K562 (cell line): ENCODE measurements at regions not wholly inside any gene's neighbourhood (a gene's known extent, or its start where the extent isn't known, plus 50 kb on each side); places are given as distances from the start of the nearest gene placed in this dataset.
A peak's percentile ranks its signal among the peaks of the same experiment; 100 is the strongest.

Experiments
- ATAC-seq: fragments of 200-7000 bp; cut with Tn5 transposase; 3 replicates; pipeline ENCODE4 v1.9.1; 2020; ENCODE audit warnings: moderate library complexity
- BruUV-seq: library from RNA; stranded (reverse); fragments of 400-500 nt; replicated peaks from 2 replicates; lab custom pipeline; 2021; lab: Mats Ljungman, UMichigan
- CTCF ChIA-PET: fragments of 300-600 bp; formaldehyde crosslinking; extraction: SDS; loops from one replicate; lab custom pipeline; 2021; ENCODE audit warnings: low intra/inter-chr PET ratio; lab: Yijun Ruan, JAX
- POLR2A ChIA-PET: fragments of 300-600, 350-650 bp; sonication (Branson Sonifier 250); formaldehyde crosslinking; extraction: SDS; loops from one replicate; lab custom pipeline; 2021; ENCODE audit warnings: antibody characterized with exemption, inconsistent platforms; lab: Yijun Ruan, JAX
- DNase-seq, 4 experiments: peaks; one replicate each; pipeline versions ENCODE4 v3.0.0 to v3.0.0-alpha.2; 2011 to 2018; ENCODE audit warnings: low spot score in 3 of 4, mixed read lengths in 3 of 4; ENCODE audit errors: extremely low read depth in 1 of 4
- FAIRE-seq: peaks from 2 replicates; lab custom pipeline; 2011; peaks lifted over from hg19 to GRCh38; lab: Jason Lieb, UNC
- H2AFZ ChIP-seq: 2 replicates; pipeline ENCODE4 v1.6.0; 2011; ENCODE audit warnings: low read depth, low read length, control low read depth, inconsistent platforms
- H3K27ac ChIP-seq: fragments of 200-600 bp; 3 replicates; pipeline ENCODE4 v1.8.0; 2011; ENCODE audit warnings: low read depth, mild to moderate bottlenecking, control low read depth, inconsistent platforms, low read length, moderate library complexity, mixed read lengths; ENCODE audit errors: extremely low read depth
- H3K27me3 ChIP-seq, 2 experiments: fragments of 300-600 bp in 1 of 2; 2 replicates in 1 of 2; 3 replicates in 1 of 2; pipeline versions ENCODE4 v1.6.0 to v1.8.0; 2011; ENCODE audit warnings: inconsistent platforms in 2 of 2, low read length in 2 of 2, mild to moderate bottlenecking in 1 of 2, mixed read lengths in 1 of 2, moderate library complexity in 1 of 2; ENCODE audit not compliant: control insufficient read depth in 2 of 2, insufficient read depth in 2 of 2
- H3K36me3 ChIP-seq: fragments of 300-600 bp; 3 replicates; pipeline ENCODE4 v1.8.0; 2011; ENCODE audit warnings: mild to moderate bottlenecking, low read length, inconsistent platforms; ENCODE audit not compliant: control insufficient read depth, insufficient read depth
- H3K4me1 ChIP-seq, 2 experiments: fragments of 200-600 bp in 1 of 2; replicated peaks in 1 of 2; 2 replicates in 1 of 2; 3 replicates in 1 of 2; pipeline versions ENCODE4 v1.5.1 to v1.8.0; 2011; ENCODE audit warnings: inconsistent platforms in 2 of 2, low read length in 2 of 2, mild to moderate bottlenecking in 1 of 2, mixed read lengths in 1 of 2, moderate library complexity in 1 of 2; ENCODE audit not compliant: control insufficient read depth in 2 of 2, insufficient read depth in 2 of 2
- H3K4me2 ChIP-seq: 2 replicates; pipeline ENCODE4 v1.6.1; 2011; ENCODE audit warnings: low read length, control low read depth, inconsistent platforms, mixed read lengths; ENCODE audit not compliant: insufficient read depth
- H3K4me3 ChIP-seq: fragments of 200-600 bp; sonication (generic), shearing (Covaris generic); 2 replicates; pipeline ENCODE4 v1.5.1; 2016; ENCODE audit warnings: control low read depth, inconsistent platforms
- H3K79me2 ChIP-seq: fragments of 200-600 bp; 3 replicates; pipeline ENCODE4 v1.8.0; 2011; ENCODE audit warnings: low read length, inconsistent platforms; ENCODE audit not compliant: control insufficient read depth, insufficient read depth
- H3K9ac ChIP-seq, 2 experiments: 2 replicates each; pipeline versions ENCODE4 v1.6.0 to v1.6.1; 2011; ENCODE audit warnings: low read depth in 2 of 2, low read length in 2 of 2, control low read depth in 1 of 2, inconsistent platforms in 1 of 2, mild to moderate bottlenecking in 1 of 2, mixed read lengths in 1 of 2; ENCODE audit not compliant: insufficient read depth in 1 of 2
- H3K9me1 ChIP-seq: one replicate; pipeline ENCODE4 v1.6.0; 2011; ENCODE audit warnings: inconsistent platforms, mild to moderate bottlenecking, low read length, moderate library complexity; ENCODE audit not compliant: control insufficient read depth, insufficient read depth
- H3K9me3 ChIP-seq: replicated peaks from 2 replicates; pipeline ENCODE4 v1.5.1; 2011; ENCODE audit warnings: low read depth, low read length, inconsistent platforms; ENCODE audit not compliant: control insufficient read depth, insufficient read depth
- H4K20me1 ChIP-seq: replicated peaks from 2 replicates; pipeline ENCODE4 v1.6.1; 2011; ENCODE audit warnings: low read length, inconsistent platforms, mixed read lengths; ENCODE audit not compliant: control insufficient read depth, insufficient read depth
- GTF2A2 ChIP-seq: IDR thresholded peaks from 2 replicates; pipeline ENCODE4 v1.6.1; 2016; ENCODE audit warnings: mild to moderate bottlenecking, missing genetic modification characterization, missing compliant biosample characterization
- HNRNPH1 ChIP-seq: fragments of 200-400 bp; formaldehyde crosslinking; optimal IDR thresholded peaks from 2 replicates; pipeline ENCODE3; 2017; ENCODE audit warnings: low read depth, mild to moderate bottlenecking, low read length, moderate library complexity
- HOXB6 ChIP-seq: fragments of 250-450 bp; sonication (Bioruptor Pico); IDR thresholded peaks from 2 replicates; pipeline ENCODE4 v1.5.1; 2022; ENCODE audit warnings: mild to moderate bottlenecking, borderline replicate concordance
- HSF4 ChIP-seq: fragments of 250-450 bp; sonication (Bioruptor Pico); IDR thresholded peaks from 2 replicates; pipeline ENCODE4 v2.1.2; 2022; ENCODE audit warnings: mild to moderate bottlenecking, moderate library complexity, borderline replicate concordance
- KAT7 ChIP-seq: sonication (generic); formaldehyde crosslinking; IDR thresholded peaks from 2 replicates; pipeline ENCODE4 v1.8.0; 2022; ENCODE audit warnings: missing genetic modification reagents, mild to moderate bottlenecking, borderline replicate concordance
- LEF1 ChIP-seq: fragments of 450-650 bp; IDR thresholded peaks from 2 replicates; pipeline ENCODE4 v1.6.1; 2016; ENCODE audit warnings: mild to moderate bottlenecking
- MEIS2 ChIP-seq: fragments of 450-650 bp; IDR thresholded peaks from 2 replicates; pipeline ENCODE4 v1.6.1; 2014; ENCODE audit warnings: mild to moderate bottlenecking; ENCODE audit not compliant: partially characterized antibody
- MTA3 ChIP-seq: fragments of 450-650 bp; formaldehyde crosslinking; IDR thresholded peaks from 2 replicates; pipeline ENCODE4 v1.6.1; 2017; ENCODE audit warnings: mild to moderate bottlenecking, borderline replicate concordance
- SMARCC2 ChIP-seq: fragments of 450-650 bp; IDR thresholded peaks from 2 replicates; pipeline ENCODE4 v1.6.1; 2017; ENCODE audit warnings: antibody characterized with exemption, moderate library complexity, mild to moderate bottlenecking, low read depth
- ZFPM2 ChIP-seq: fragments of 250-450 bp; sonication (Bioruptor Pico); IDR thresholded peaks from 2 replicates; pipeline ENCODE4 v1.5.1; 2022; ENCODE audit warnings: mild to moderate bottlenecking
- ZNF561 ChIP-seq: fragments of 450-650 bp; formaldehyde crosslinking; conservative IDR thresholded peaks from 2 replicates; pipeline ENCODE4 v1.4.0; 2020; ENCODE audit warnings: mild to moderate bottlenecking, moderate library complexity
- WGBS: fragments of 100-300 bp; shearing (Covaris generic); methylation state at CpG from one replicate; pipeline ENCODE4 v1.1.6; 2016; ENCODE audit warnings: low coverage, mixed read lengths; ENCODE audit not compliant: insufficient coverage; ENCODE audit errors: missing lambda C conversion rate; 5-methylcytosine and 5-hydroxymethylcytosine counted together
- in situ Hi-C: fragments of 300-500 bp; cut with MboI; formaldehyde crosslinking; loops from 4 replicates; pipeline ENCODE4 v1.15.0; 2018; ENCODE audit warnings: inconsistent platforms, mixed read lengths
- intact Hi-C: fragments of 100-400 bp; cut with micrococcal nuclease; formaldehyde crosslinking; loops from 2 replicates; pipeline ENCODE4 v1.14.2; 2022
- TF ChIP-seq, protein P1 (sequence below): sonication (generic); formaldehyde crosslinking; IDR thresholded peaks from 2 replicates; pipeline ENCODE4 v1.8.0; 2022; ENCODE audit warnings: missing genetic modification reagents, mild to moderate bottlenecking, moderate library complexity, borderline replicate concordance
- TF ChIP-seq, protein P2 (sequence below), 2 experiments: IDR thresholded peaks in 1 of 2; conservative IDR thresholded peaks in 1 of 2; 2 replicates each; pipeline ENCODE4 v1.6.1; 2016; ENCODE audit warnings: low read depth in 2 of 2, mild to moderate bottlenecking in 1 of 2, missing compliant biosample characterization in 1 of 2, missing genetic modification characterization in 1 of 2, moderate library complexity in 1 of 2

- H3K4me3 ChIP-seq = no peak overlapping the region
- no peaks in the 10 kb centered on the region for H4K20me1 ChIP-seq
- H3K27ac ChIP-seq = no peak overlapping the region
- H3K36me3 ChIP-seq = no peaks in the 10 kb centered on the region
- BruUV-seq = no TSS peak
- no peak for ATAC-seq
- H3K4me1 ChIP-seq = peaks cover 0 to 8% of the 10 kb centered on the region in 2 experiments; a peak in 3 of 5 replicates
- 38% methylated on average over 4 of the region's 4 CpGs for WGBS
- H3K4me2 ChIP-seq = no peak overlapping the region
- H3K9ac ChIP-seq = no peak overlapping the region
- CTCF ChIA-PET = no interaction called here
- in situ Hi-C loops (no loop called here), intact Hi-C loops (no loop called here)
- TF ChIP-seq KAT7 (CRISPR knock-in tag) = no peak
- no peak for TF ChIP-seq ZFPM2 (CRISPR knock-in tag)
- no peak for TF ChIP-seq GTF2A2 (tag)
- TF ChIP-seq MTA3 = no peak
- no peak for TF ChIP-seq HNRNPH1
- TF ChIP-seq ZNF561 (CRISPR knock-in tag) = no peak
- TF ChIP-seq, all 486 proteins: peak for 0
- Histone ChIP-seq H3K79me2 (no peaks in the 10 kb centered on the region), H2AFZ (no peak overlapping the region), H3K9me1 (no peaks in the 10 kb centered on the region), H3K9me3 (no peaks in the 10 kb centered on the region), H3K27me3 (no peaks in the 10 kb centered on the region)
- DNase-seq (no peak), FAIRE-seq (no peak)
- POLR2A ChIA-PET = interaction anchor here (2.0 kb wide), 1 partner anchor 100 kb away, joined by 4 read pairs; no protein-coding TSS in a partner anchor
Observed at GRCh38 chr2:191580581-191580980, 97.4 kb upstream of the NABP1 start.

GRCh38 chr2:191581003-191581402 is 96.9 kb upstream of the NABP1 start:
- in situ Hi-C loops = no loop called here
- Histone ChIP-seq H3K4me3 (no peak overlapping the region), H3K79me2 (no peaks in the 10 kb centered on the region), H3K27ac (no peak overlapping the region), H3K4me2 (no peak overlapping the region), H4K20me1 (no peaks in the 10 kb centered on the region), H3K4me1 (peaks cover 0 to 12% of the 10 kb centered on the region in 2 experiments; a peak in 3 of 5 replicates), H2AFZ (no peak overlapping the region), H3K36me3 (no peaks in the 10 kb centered on the region), H3K9me1 (no peaks in the 10 kb centered on the region), H3K9me3 (no peaks in the 10 kb centered on the region), H3K27me3 (no peaks in the 10 kb centered on the region), H3K9ac (no peak overlapping the region)
- intact Hi-C loops = no loop called here
- ChIA-PET CTCF (no interaction called here), POLR2A (interaction anchor here (2.0 kb wide), 1 partner anchor 99 kb away, joined by 4 read pairs; no protein-coding TSS in a partner anchor)
- FAIRE-seq (no peak), ATAC-seq (no peak), DNase-seq (no peak)
- no TSS peak for BruUV-seq
- no peak for TF ChIP-seq HOXB6 (CRISPR knock-in tag)
- no peak for TF ChIP-seq HSF4 (CRISPR knock-in tag)
- TF ChIP-seq, protein P1, sequence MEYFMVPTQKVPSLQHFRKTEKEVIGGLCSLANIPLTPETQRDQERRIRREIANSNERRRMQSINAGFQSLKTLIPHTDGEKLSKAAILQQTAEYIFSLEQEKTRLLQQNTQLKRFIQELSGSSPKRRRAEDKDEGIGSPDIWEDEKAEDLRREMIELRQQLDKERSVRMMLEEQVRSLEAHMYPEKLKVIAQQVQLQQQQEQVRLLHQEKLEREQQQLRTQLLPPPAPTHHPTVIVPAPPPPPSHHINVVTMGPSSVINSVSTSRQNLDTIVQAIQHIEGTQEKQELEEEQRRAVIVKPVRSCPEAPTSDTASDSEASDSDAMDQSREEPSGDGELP (CRISPR knock-in tag) = no peak
- no peak for TF ChIP-seq LEF1
- TF ChIP-seq SMARCC2 = no peak
- TF ChIP-seq, protein P2, sequence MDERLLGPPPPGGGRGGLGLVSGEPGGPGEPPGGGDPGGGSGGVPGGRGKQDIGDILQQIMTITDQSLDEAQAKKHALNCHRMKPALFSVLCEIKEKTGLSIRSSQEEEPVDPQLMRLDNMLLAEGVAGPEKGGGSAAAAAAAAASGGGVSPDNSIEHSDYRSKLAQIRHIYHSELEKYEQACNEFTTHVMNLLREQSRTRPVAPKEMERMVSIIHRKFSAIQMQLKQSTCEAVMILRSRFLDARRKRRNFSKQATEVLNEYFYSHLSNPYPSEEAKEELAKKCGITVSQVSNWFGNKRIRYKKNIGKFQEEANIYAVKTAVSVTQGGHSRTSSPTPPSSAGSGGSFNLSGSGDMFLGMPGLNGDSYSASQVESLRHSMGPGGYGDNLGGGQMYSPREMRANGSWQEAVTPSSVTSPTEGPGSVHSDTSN (CRISPR knock-in tag; IDR thresholded peaks at IDR 0.05; ENCODE audit: low read depth) = no peak
- TF ChIP-seq, protein P2 (tag; conservative IDR thresholded peaks at IDR 0.05; ENCODE audit: low read depth) = peak; percentile 54
- TF ChIP-seq MEIS2 = peak; percentile 68
